ENCODE measurements at regions not wholly inside any gene's neighbourhood (a gene's known extent, or its start where the extent isn't known, plus 50 kb on each side); places are given as distances from the start of the nearest gene placed in this dataset.

GRCh38 chr18:30814446-30814845, 228.1 kb downstream of the DSC3 start:
- H3K4me3 Mint-ChIP-seq (ENCODE audit: unreplicated experiment): no peak overlapping the region
- H3K27ac Mint-ChIP-seq (ENCODE audit: low read depth, unreplicated experiment): no peak overlapping the region
- peaks cover 20% of the 10 kb centered on the region for H3K27me3 Mint-ChIP-seq (ENCODE audit: insufficient read depth, unreplicated experiment)
- intact Hi-C loops (cut with micrococcal nuclease): no loop called here
- no peak for TF ChIP-seq CTCF (IDR thresholded peaks at IDR 0.05; ENCODE audit: unreplicated experiment)
- peaks cover 8% of the 10 kb centered on the region for H3K9me3 Mint-ChIP-seq (ENCODE audit: unreplicated experiment)
- POLR2A ChIA-PET: no interaction called here
- no TSS peak for BruUV-seq (replicated peaks)
- H3K36me3 Mint-ChIP-seq (ENCODE audit: insufficient read depth, unreplicated experiment): no peaks in the 10 kb centered on the region
- no peak for DNase-seq (ENCODE audit: unreplicated experiment)
- CTCF ChIA-PET: no interaction called here
- no peaks in the 10 kb centered on the region for H3K4me1 Mint-ChIP-seq (ENCODE audit: insufficient read depth, unreplicated experiment)

DNA sequence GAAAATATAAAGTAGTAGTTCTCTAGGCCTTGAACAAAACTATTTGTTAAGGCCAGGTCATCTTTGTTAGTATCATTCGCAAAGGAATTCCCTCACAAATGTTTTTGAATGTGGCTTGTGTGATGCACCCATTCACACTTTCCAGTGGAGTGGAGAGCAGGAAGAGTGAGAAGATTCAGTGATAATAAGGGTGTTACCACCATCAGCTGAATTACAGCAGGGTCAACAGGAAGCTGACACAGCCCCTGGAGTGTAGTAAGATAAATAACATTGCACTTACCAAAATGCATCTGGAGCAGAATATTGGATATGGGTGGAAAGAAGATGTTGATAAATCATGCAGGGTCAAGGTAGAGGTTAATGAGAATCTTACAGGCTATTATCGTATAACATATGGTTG, 231.0 kb downstream of the DSC3 start:
- peaks cover 4% of the 10 kb centered on the region for H3K9me3 Mint-ChIP-seq (ENCODE audit: unreplicated experiment)
- H3K4me1 Mint-ChIP-seq (ENCODE audit: insufficient read depth, unreplicated experiment): no peaks in the 10 kb centered on the region
- ChIA-PET CTCF (no interaction called here), POLR2A (no interaction called here)
- H3K36me3 Mint-ChIP-seq (ENCODE audit: insufficient read depth, unreplicated experiment): no peaks in the 10 kb centered on the region
- H3K27me3 Mint-ChIP-seq (ENCODE audit: insufficient read depth, unreplicated experiment): peaks cover 20% of the 10 kb centered on the region
- BruUV-seq (replicated peaks): no TSS peak
- no peak overlapping the region for H3K27ac Mint-ChIP-seq (ENCODE audit: low read depth, unreplicated experiment)
- no peak overlapping the region for H3K4me3 Mint-ChIP-seq (ENCODE audit: unreplicated experiment)
- TF ChIP-seq CTCF (IDR thresholded peaks at IDR 0.05; ENCODE audit: unreplicated experiment): no peak
- intact Hi-C loops (cut with micrococcal nuclease): no loop called here
- no peak for DNase-seq (ENCODE audit: unreplicated experiment)

- Mint-ChIP-seq H3K36me3 (ENCODE audit: insufficient read depth, unreplicated experiment) (no peaks in the 10 kb centered on the region), H3K4me3 (ENCODE audit: unreplicated experiment) (no peak overlapping the region), H3K27me3 (ENCODE audit: insufficient read depth, unreplicated experiment) (peaks cover 24% of the 10 kb centered on the region), H3K4me1 (ENCODE audit: insufficient read depth, unreplicated experiment) (no peaks in the 10 kb centered on the region), H3K27ac (ENCODE audit: low read depth, unreplicated experiment) (no peak overlapping the region), H3K9me3 (ENCODE audit: unreplicated experiment) (no peaks in the 10 kb centered on the region)
- no TSS peak for BruUV-seq (replicated peaks)
- DNase-seq (ENCODE audit: unreplicated experiment): no peak
- intact Hi-C loops (cut with micrococcal nuclease): no loop called here
- no peak for TF ChIP-seq CTCF (IDR thresholded peaks at IDR 0.05; ENCODE audit: unreplicated experiment)
- ChIA-PET CTCF (interaction anchor here (1.2 kb wide), 1 partner anchor 936 kb away, joined by 3 read pairs; no protein-coding TSS in a partner anchor), POLR2A (no interaction called here)
Observed at GRCh38 chr18:30810580-30810979, 232.0 kb downstream of the DSC3 start.

- BruUV-seq (replicated peaks): no TSS peak
- intact Hi-C loops (cut with micrococcal nuclease): no loop called here
- no peak overlapping the region for H3K27ac Mint-ChIP-seq (ENCODE audit: low read depth, unreplicated experiment)
- CTCF ChIA-PET: no interaction called here
- no peaks in the 10 kb centered on the region for H3K4me1 Mint-ChIP-seq (ENCODE audit: insufficient read depth, unreplicated experiment)
- H3K9me3 Mint-ChIP-seq (ENCODE audit: unreplicated experiment): no peaks in the 10 kb centered on the region
- DNase-seq (ENCODE audit: unreplicated experiment): no peak
- no peak overlapping the region for H3K4me3 Mint-ChIP-seq (ENCODE audit: unreplicated experiment)
- POLR2A ChIA-PET: no interaction called here
- peaks cover 43% of the 10 kb centered on the region for H3K27me3 Mint-ChIP-seq (ENCODE audit: insufficient read depth, unreplicated experiment)
- H3K36me3 Mint-ChIP-seq (ENCODE audit: insufficient read depth, unreplicated experiment): no peaks in the 10 kb centered on the region
- no peak for TF ChIP-seq CTCF (IDR thresholded peaks at IDR 0.05; ENCODE audit: unreplicated experiment)
Observed at GRCh38 chr18:30806823-30807222, 235.7 kb downstream of the DSC3 start.

All from MCF 10A (cell line).